K562 (cell line): ENCODE measurements at regions not wholly inside any gene's neighbourhood (a gene's known extent, or its start where the extent isn't known, plus 50 kb on each side); places are given as distances from the start of the nearest gene placed in this dataset.

ENCODE experiments used
- ARID3A ChIP-seq: IDR thresholded peaks from 2 replicates; pipeline ENCODE4 v1.6.1; 2012; ENCODE audit warnings: low read depth, low read length, improper control_type of control experiment, borderline replicate concordance
- ARID3B ChIP-seq: fragments of 250-450 bp; sonication (Bioruptor Pico); IDR thresholded peaks from 2 replicates; pipeline ENCODE4 v1.4.0; 2020; ENCODE audit warnings: borderline replicate concordance
- DEAF1 ChIP-seq: fragments of 450-650 bp; formaldehyde crosslinking; IDR thresholded peaks from 2 replicates; pipeline ENCODE4 v1.4.0; 2020; ENCODE audit warnings: mild to moderate bottlenecking, moderate library complexity
- HSF4 ChIP-seq: fragments of 250-450 bp; sonication (Bioruptor Pico); IDR thresholded peaks from 2 replicates; pipeline ENCODE4 v2.1.2; 2022; ENCODE audit warnings: mild to moderate bottlenecking, moderate library complexity, borderline replicate concordance
- LARP7 ChIP-seq: fragments of 450-650 bp; IDR thresholded peaks from 2 replicates; pipeline ENCODE4 v1.6.1; 2016
- MAFK ChIP-seq: IDR thresholded peaks from 2 replicates; pipeline ENCODE4 v1.6.1; 2011; ENCODE audit warnings: low read length, improper control_type of control experiment
- MTA1 ChIP-seq: fragments of 450-650 bp; IDR thresholded peaks from 2 replicates; pipeline ENCODE4 v1.6.1; 2017; ENCODE audit warnings: borderline replicate concordance
- NFIX ChIP-seq: fragments of 250-450 bp; sonication (Bioruptor Pico); IDR thresholded peaks from 2 replicates; pipeline ENCODE4 v1.4.0; 2020; ENCODE audit warnings: low read depth, mild to moderate bottlenecking, moderate library complexity
- POLR2AphosphoS5 ChIP-seq: IDR thresholded peaks from 2 replicates; pipeline ENCODE4 v1.6.1; 2011; ENCODE audit warnings: mild to moderate bottlenecking, low read depth, low read length, moderate library complexity; ENCODE audit not compliant: control insufficient read depth, insufficient read depth
- SMARCB1 ChIP-seq: IDR thresholded peaks from 2 replicates; pipeline ENCODE4 v1.6.1; 2011; ENCODE audit warnings: improper control_type of control experiment, low read depth; ENCODE audit not compliant: insufficient read length
- SOX6 ChIP-seq: fragments of 450-650 bp; IDR thresholded peaks from 2 replicates; pipeline ENCODE4 v1.6.1; 2014; ENCODE audit warnings: mild to moderate bottlenecking
- SREBF2 ChIP-seq: sonication (generic); formaldehyde crosslinking; IDR thresholded peaks from 2 replicates; pipeline ENCODE4 v1.4.0; 2020; ENCODE audit warnings: mild to moderate bottlenecking, missing genetic modification reagents
- ZBTB12 ChIP-seq: fragments of 250-450 bp; sonication (Bioruptor Pico); IDR thresholded peaks from 2 replicates; pipeline ENCODE4 v1.4.0; 2020
- ZBTB7A ChIP-seq: IDR thresholded peaks from 2 replicates; pipeline ENCODE4 v1.6.1; 2011; ENCODE audit warnings: low read depth, mild to moderate bottlenecking, low read length, moderate library complexity, borderline replicate concordance; ENCODE audit not compliant: control insufficient read depth
- ZBTB8A ChIP-seq: fragments of 450-650 bp; IDR thresholded peaks from 2 replicates; pipeline ENCODE4 v1.6.1; 2018; ENCODE audit warnings: mild to moderate bottlenecking, moderate library complexity; ENCODE audit not compliant: partially characterized antibody
- ZEB2 ChIP-seq: fragments of 450-650 bp; IDR thresholded peaks from 2 replicates; pipeline ENCODE4 v1.6.1; 2016
- ZFPM2 ChIP-seq: fragments of 250-450 bp; sonication (Bioruptor Pico); IDR thresholded peaks from 2 replicates; pipeline ENCODE4 v1.5.1; 2022; ENCODE audit warnings: mild to moderate bottlenecking
- ZNF197 ChIP-seq: fragments of 200-800 bp; sonication (Bioruptor generic); IDR thresholded peaks from 2 replicates; pipeline ENCODE4 v1.6.1; 2016; ENCODE audit warnings: low read depth, missing genetic modification characterization, missing compliant biosample characterization
- ZNF239 ChIP-seq: fragments of 250-450 bp; sonication (Bioruptor Pico); IDR thresholded peaks from 2 replicates; pipeline ENCODE4 v1.4.0; 2020; ENCODE audit warnings: mild to moderate bottlenecking

- TF ChIP-seq HSF4 (no peak), ZBTB7A (no peak), SREBF2 (CRISPR knock-in tag) (no peak), MAFK (peak; percentile 27; the same call in 1 of the 2 replicates), SMARCB1 (no peak), ARID3A (peak; percentile 40; the same call in 1 of the 2 replicates), ARID3B (CRISPR knock-in tag) (no peak), NFIX (CRISPR knock-in tag) (no peak), ZFPM2 (CRISPR knock-in tag) (no peak), ZNF239 (no peak), SOX6 (no peak), ZEB2 (no peak), POLR2AphosphoS5 (peak; percentile 72), ZBTB12 (CRISPR knock-in tag) (no peak), LARP7 (no peak), ZNF197 (CRISPR knock-in tag) (no peak), ZBTB8A (no peak), DEAF1 (peak; percentile 46; the same call in 1 of the 2 replicates), MTA1 (no peak)
These were observed 101.3 kb downstream of the OR2B2 start (continued) for GRCh38 chr6:27810768-27811450.
